Neuron (in vitro differentiated cells): ENCODE measurements at regions not wholly inside any gene's neighbourhood (a gene's known extent, or its start where the extent isn't known, plus 50 kb on each side); places are given as distances from the start of the nearest gene placed in this dataset.
A peak's percentile ranks its signal among the peaks of the same experiment; 100 is the strongest.

ENCODE experiments used
- H2AFZ ChIP-seq: one replicate; pipeline ENCODE4 v1.6.1; 2013; ENCODE audit warnings: low read depth, mild to moderate bottlenecking, inconsistent platforms, low read length, moderate library complexity
- H3K27me3 ChIP-seq: one replicate; pipeline ENCODE4 v1.6.1; 2013; ENCODE audit warnings: low read length; ENCODE audit not compliant: insufficient read depth
- H3K36me3 ChIP-seq: one replicate; pipeline ENCODE4 v1.6.1; 2013; ENCODE audit warnings: low read length; ENCODE audit not compliant: insufficient read depth
- H3K4me1 ChIP-seq: one replicate; pipeline ENCODE4 v1.6.1; 2013; ENCODE audit warnings: low read length; ENCODE audit not compliant: insufficient read depth
- H3K4me3 ChIP-seq: 2 replicates; pipeline ENCODE4 v1.5.1; 2013; ENCODE audit warnings: mild to moderate bottlenecking, low read length, moderate library complexity
- H3K9me3 ChIP-seq: one replicate; pipeline ENCODE4 v1.6.1; 2013; ENCODE audit warnings: low read length

DNA sequence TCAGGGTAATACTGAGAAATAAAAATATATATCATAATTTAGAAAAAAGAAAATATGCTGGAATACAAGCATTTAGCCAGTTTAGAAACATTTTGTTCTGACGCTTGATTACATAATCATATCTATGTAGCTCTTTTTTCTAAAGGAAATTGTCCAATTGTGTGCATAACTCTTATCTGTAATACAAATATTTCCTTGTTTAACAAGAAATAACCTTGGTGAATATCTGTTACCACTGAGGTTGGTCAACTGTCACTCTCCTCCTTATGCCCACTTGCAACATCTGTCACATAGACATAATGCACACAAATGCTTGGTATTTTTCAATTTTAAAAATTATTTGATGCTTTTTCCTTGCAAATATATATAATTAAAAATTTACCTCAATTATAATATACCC is 609.7 kb downstream of the TLL1 start:
- Histone ChIP-seq H2AFZ (no peak overlapping the region), H3K4me1 (no peaks in the 10 kb centered on the region), H3K27me3 (no peaks in the 10 kb centered on the region), H3K4me3 (no peak overlapping the region), H3K9me3 (no peaks in the 10 kb centered on the region), H3K36me3 (no peaks in the 10 kb centered on the region)

- Histone ChIP-seq H3K27me3 (no peaks in the 10 kb centered on the region), H3K9me3 (no peaks in the 10 kb centered on the region), H2AFZ (no peak overlapping the region), H3K4me3 (no peak overlapping the region), H3K36me3 (no peaks in the 10 kb centered on the region), H3K4me1 (peaks cover 3% of the 10 kb centered on the region)
Measured at GRCh38 chr4:166491635-166492034, 618.6 kb downstream of the TLL1 start.

DNA sequence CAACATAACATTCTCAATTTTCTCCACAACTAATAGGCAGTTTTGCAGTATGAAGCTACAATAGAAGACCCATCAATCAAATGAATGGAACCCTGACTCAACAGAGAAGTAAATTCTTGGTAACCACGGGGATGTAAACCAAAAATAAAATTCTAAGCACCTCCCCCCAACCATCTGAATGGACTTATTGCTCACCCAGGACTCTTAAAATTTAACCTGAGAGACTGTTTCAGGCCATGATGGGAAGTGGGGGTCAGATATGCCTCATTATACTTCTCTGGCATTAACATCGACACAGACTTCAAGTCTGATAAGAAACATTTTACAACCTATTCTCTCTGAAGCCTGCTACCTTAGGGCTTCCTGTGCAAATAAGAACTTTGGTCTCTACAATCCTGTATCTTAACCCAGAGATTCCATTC is 620.9 kb downstream of the TLL1 start:
- no peaks in the 10 kb centered on the region for H3K9me3 ChIP-seq
- H3K4me1 ChIP-seq = peaks cover 3% of the 10 kb centered on the region
- no peaks in the 10 kb centered on the region for H3K27me3 ChIP-seq
- H3K4me3 ChIP-seq = no peak overlapping the region
- H2AFZ ChIP-seq = no peak overlapping the region
- H3K36me3 ChIP-seq = no peaks in the 10 kb centered on the region

GRCh38 chr4:166498546-166498945 is 625.5 kb downstream of the TLL1 start:
- no peak overlapping the region for H2AFZ ChIP-seq
- H3K4me3 ChIP-seq = no peak overlapping the region
- H3K4me1 ChIP-seq = peaks cover 3% of the 10 kb centered on the region
- H3K36me3 ChIP-seq = no peaks in the 10 kb centered on the region
- no peaks in the 10 kb centered on the region for H3K9me3 ChIP-seq
- no peaks in the 10 kb centered on the region for H3K27me3 ChIP-seq

DNA sequence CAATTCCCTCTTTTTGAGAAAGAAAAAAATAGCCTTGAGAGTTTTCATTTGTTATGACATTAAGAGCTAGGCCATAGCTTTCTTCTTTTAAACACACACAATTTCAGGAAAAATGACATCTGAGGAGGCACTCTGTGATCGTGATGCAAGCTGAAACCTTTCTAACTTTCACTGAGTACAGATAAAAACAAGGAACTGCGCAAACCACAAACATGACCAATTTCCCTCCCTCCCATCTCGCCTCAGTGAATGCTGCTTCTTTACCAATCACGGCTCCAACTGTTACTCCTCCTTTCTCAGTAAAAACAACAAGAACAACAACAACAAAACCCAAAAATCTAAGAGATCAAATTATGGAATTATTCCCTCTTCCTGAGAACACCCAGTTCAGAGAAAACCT is 626.8 kb downstream of the TLL1 start:
- no peak overlapping the region for H2AFZ ChIP-seq
- no peaks in the 10 kb centered on the region for H3K9me3 ChIP-seq
- no peaks in the 10 kb centered on the region for H3K36me3 ChIP-seq
- no peak overlapping the region for H3K4me3 ChIP-seq
- no peaks in the 10 kb centered on the region for H3K27me3 ChIP-seq
- H3K4me1 ChIP-seq = no peaks in the 10 kb centered on the region

GRCh38 chr4:166501941-166502382 is 628.9 kb downstream of the TLL1 start:
- H3K9me3 ChIP-seq = no peaks in the 10 kb centered on the region
- no peaks in the 10 kb centered on the region for H3K36me3 ChIP-seq

DNA sequence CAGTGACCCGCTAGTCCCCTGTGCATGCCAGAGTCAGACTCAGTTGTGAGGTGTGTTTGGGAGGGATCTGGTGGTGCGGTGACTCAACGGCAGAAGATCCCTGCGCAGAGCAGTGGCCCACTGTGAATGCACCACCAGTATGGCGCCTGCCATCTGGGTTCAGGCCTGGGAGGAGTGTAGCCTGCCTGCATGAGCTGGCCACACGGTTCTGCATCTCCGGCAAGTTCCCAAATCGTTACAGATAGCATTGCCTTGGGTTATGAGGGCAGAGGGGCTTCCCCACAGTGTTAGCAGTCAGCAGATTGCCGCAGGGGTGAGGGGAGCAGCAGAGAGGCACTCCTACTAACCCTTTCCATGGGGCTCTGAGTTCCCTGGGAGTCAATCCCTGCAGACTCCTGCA is 629.6 kb downstream of the TLL1 start:
- Histone ChIP-seq H3K4me3 (no peak overlapping the region), H3K36me3 (no peaks in the 10 kb centered on the region), H3K4me1 (no peaks in the 10 kb centered on the region), H2AFZ (no peak overlapping the region), H3K9me3 (no peaks in the 10 kb centered on the region), H3K27me3 (no peaks in the 10 kb centered on the region)

More at GRCh38 chr4:166501941-166502382, 628.9 kb downstream of the TLL1 start:
- no peak overlapping the region for H2AFZ ChIP-seq
- H3K4me1 ChIP-seq = no peaks in the 10 kb centered on the region
- no peaks in the 10 kb centered on the region for H3K27me3 ChIP-seq
- H3K4me3 ChIP-seq = no peak overlapping the region

- Histone ChIP-seq H3K4me3 (no peak overlapping the region), H3K9me3 (no peaks in the 10 kb centered on the region), H2AFZ (no peak overlapping the region), H3K4me1 (no peaks in the 10 kb centered on the region), H3K27me3 (no peaks in the 10 kb centered on the region), H3K36me3 (no peaks in the 10 kb centered on the region)
Measured at GRCh38 chr4:166506051-166506450, 633.0 kb downstream of the TLL1 start.

- Histone ChIP-seq H3K4me1 (peaks cover 4% of the 10 kb centered on the region), H3K9me3 (no peaks in the 10 kb centered on the region), H3K27me3 (no peaks in the 10 kb centered on the region), H2AFZ (no peak overlapping the region), H3K36me3 (no peaks in the 10 kb centered on the region), H3K4me3 (no peak overlapping the region)
Measured at GRCh38 chr4:166512267-166512666, 639.2 kb downstream of the TLL1 start.

DNA sequence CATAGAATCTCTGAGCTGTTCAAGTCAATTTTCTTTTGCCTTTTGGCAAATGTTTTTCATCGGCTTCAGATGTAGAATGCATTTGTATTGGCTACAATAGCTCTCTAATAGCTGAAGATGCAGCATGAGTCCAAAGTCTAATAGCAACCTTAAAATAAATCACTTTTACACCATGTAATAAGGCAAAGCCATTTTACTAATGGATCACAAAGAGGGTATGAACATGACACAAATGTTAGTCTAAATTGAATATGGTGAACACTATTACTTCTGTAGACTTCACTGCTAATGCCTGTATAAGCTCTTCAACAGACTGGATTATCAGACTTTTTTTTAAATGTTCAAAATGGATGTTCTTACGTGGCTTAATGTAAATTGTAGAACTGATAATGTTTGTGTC is 645.3 kb downstream of the TLL1 start:
- H3K9me3 ChIP-seq = no peaks in the 10 kb centered on the region
- H3K4me3 ChIP-seq = no peak overlapping the region
- H2AFZ ChIP-seq = no peak overlapping the region
- no peaks in the 10 kb centered on the region for H3K36me3 ChIP-seq
- H3K27me3 ChIP-seq = no peaks in the 10 kb centered on the region
- peaks cover 19% of the 10 kb centered on the region for H3K4me1 ChIP-seq

DNA sequence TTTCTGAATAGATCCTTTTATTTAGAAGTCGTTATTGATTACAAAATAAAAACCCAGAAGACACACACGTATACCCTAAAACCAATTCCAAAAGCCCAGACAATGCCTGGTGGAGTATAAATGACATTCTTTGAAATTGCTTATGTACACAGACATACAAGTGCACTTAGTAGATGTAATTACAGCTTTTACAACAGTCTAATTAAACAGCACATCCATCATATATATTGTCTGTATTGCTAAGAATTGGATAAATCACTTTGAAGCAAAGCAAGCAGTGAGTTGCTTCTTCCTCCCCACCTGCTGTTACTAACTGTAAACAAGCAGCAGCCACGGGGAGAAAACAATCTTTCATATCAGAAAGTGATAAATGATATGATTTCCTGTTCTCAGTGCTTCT is 645.7 kb downstream of the TLL1 start:
- no peak overlapping the region for H3K4me3 ChIP-seq

DNA sequence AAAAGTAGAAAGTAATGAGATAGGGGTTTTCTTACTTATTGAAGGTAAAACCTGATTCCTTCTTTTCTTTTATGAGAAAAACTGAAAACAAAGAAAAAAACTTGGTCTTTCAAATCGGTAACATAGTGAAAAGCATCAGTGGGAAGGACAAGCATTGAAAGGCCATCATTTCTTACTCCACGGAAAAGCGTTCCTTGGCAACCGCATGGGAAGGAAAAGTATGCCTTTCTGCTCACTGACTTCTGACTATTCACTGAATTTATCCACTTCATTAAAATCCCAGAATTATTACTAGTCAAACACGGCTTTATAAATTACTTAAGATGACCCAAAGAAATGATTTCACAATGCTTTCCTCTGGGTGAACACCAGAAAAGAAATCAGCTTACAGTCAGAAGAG is 646.7 kb downstream of the TLL1 start:
- H3K36me3 ChIP-seq = no peaks in the 10 kb centered on the region
- H3K27me3 ChIP-seq = no peaks in the 10 kb centered on the region
- H3K4me3 ChIP-seq = peak overlapping the region; percentile 9
- no peaks in the 10 kb centered on the region for H3K9me3 ChIP-seq
- H3K4me1 ChIP-seq = peaks cover 19% of the 10 kb centered on the region
- H2AFZ ChIP-seq = peak overlapping the region; percentile 51

More for the DNA sequence above, 645.7 kb downstream of the TLL1 start:
- no peak overlapping the region for H2AFZ ChIP-seq
- no peaks in the 10 kb centered on the region for H3K36me3 ChIP-seq
- H3K9me3 ChIP-seq = no peaks in the 10 kb centered on the region
- peaks cover 19% of the 10 kb centered on the region for H3K4me1 ChIP-seq
- no peaks in the 10 kb centered on the region for H3K27me3 ChIP-seq

DNA sequence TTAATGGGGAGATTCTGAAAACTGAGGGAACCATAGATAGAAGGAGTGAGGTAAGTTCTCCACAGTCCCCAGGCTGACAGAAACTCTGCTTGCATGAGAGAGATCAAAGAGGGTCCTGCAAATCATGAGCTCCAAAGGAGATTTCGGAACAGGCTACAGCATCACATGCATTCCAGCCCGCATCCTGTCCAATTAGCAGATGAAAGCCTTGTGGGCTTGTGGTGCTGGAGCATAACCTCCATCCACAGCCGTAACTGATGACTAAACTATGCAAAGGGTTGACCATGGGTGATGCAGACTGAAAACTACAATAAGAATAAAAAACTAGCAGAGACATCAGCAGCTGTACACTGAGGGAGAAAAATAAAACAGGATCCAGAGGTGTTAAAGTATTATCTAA is 654.5 kb downstream of the TLL1 start:
- H3K4me3 ChIP-seq = no peak overlapping the region
- no peaks in the 10 kb centered on the region for H3K27me3 ChIP-seq
- H3K4me1 ChIP-seq = no peaks in the 10 kb centered on the region
- no peaks in the 10 kb centered on the region for H3K9me3 ChIP-seq
- H3K36me3 ChIP-seq = no peaks in the 10 kb centered on the region
- H2AFZ ChIP-seq = no peak overlapping the region

GRCh38 chr4:166531703-166532102 is 658.7 kb downstream of the TLL1 start:
- H3K9me3 ChIP-seq = peaks cover 2% of the 10 kb centered on the region
- H3K4me3 ChIP-seq = no peak overlapping the region
- H3K4me1 ChIP-seq = no peaks in the 10 kb centered on the region
- no peaks in the 10 kb centered on the region for H3K36me3 ChIP-seq
- no peaks in the 10 kb centered on the region for H3K27me3 ChIP-seq
- H2AFZ ChIP-seq = no peak overlapping the region
